ENCODE measurements at regions not wholly inside any gene's neighbourhood (a gene's known extent, or its start where the extent isn't known, plus 50 kb on each side); places are given as distances from the start of the nearest gene placed in this dataset.

DNA sequence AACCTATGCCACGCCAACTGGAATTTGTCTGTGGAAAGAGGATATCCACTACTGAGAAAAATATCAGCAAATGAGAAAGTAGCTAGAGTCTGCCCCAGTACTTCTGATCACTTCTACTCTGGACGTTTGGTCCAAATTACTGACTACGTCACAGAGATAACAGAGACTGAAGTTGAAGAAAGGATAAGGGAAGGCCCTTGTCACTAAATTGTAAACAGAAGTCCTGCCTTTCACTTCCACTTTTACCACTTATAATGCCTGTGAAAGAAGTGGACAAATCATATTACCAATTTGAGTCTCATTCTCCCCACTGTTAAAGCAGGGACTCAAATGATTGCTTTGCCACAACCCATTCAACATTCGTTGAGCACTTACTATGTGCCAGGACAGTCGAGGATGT, 173.9 kb upstream of the ERBB4 start:
- no peak for DNase-seq
- Histone ChIP-seq H3K4me3 (no peak overlapping the region), H3K36me3 (no peaks in the 10 kb centered on the region), H3K9me3 (no peaks in the 10 kb centered on the region), H3K27me3 (no peaks in the 10 kb centered on the region)

DNA sequence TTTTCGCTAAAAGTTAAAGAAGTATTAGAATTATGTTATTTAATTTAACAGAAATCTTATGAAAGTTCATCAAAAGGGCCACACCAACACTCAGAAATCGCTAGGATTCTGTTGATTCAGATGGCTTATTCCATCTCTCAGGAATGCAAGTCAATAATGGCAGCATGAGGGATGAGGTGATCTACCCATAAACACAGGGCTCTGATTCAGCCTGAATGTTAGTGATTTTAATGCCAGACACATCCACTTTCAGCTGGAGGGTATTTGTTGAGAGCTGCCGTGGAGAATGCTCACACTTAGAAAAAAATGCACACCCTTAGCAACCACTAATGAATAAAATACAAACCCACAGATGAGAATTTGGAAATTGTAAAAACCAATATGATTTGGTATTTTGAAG, 173.3 kb upstream of the ERBB4 start:
- Histone ChIP-seq H3K36me3 (no peaks in the 10 kb centered on the region), H3K27me3 (no peaks in the 10 kb centered on the region), H3K9me3 (no peaks in the 10 kb centered on the region), H3K4me3 (no peak overlapping the region)
- peak; percentile 67 for DNase-seq

DNA sequence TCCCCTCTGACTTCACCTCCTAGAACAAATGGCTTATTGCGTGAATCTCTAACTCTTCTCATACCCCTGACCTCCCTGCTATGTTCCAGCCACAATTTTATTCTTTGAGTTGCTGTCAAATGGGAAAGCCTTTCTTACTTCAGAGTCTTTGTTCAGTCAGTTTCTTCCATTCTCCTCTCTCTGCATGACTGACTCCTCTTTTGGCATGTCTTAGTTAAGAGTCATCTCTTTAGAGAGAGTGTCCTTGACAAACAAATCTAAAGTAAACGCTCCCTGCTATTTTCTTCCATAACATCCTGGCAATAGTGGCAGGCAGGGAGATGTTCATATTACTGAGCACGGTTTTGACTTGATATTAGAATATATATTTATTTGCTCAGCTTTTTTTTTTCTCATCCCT, 170.7 kb upstream of the ERBB4 start:
- Histone ChIP-seq H3K36me3 (no peaks in the 10 kb centered on the region), H3K4me3 (no peak overlapping the region), H3K27me3 (no peaks in the 10 kb centered on the region), H3K9me3 (no peaks in the 10 kb centered on the region)
- no peak for DNase-seq

DNA sequence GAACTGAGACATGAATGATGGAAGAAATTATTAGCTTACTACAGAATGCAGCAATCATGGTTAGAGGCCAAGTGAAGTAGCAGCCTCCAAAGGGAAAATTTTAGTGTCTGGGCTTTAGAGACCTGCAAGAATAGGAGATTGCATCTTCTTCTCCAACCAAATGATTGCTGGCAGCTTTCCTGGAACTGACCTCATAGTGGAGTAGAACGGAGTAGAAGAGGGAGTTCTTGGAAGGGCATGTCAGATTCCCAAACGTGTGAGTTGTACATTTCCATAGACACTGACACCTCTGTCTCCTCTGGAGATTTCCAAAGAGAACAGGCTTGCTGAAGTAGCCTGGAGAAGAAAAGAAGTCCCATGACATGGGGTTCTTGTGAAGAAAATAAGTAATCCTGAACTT, 169.8 kb upstream of the ERBB4 start:
- DNase-seq: peak; percentile 77
- no peak overlapping the region for H3K4me3 ChIP-seq
- H3K36me3 ChIP-seq: no peaks in the 10 kb centered on the region
- no peaks in the 10 kb centered on the region for H3K9me3 ChIP-seq
- no peaks in the 10 kb centered on the region for H3K27me3 ChIP-seq

DNA sequence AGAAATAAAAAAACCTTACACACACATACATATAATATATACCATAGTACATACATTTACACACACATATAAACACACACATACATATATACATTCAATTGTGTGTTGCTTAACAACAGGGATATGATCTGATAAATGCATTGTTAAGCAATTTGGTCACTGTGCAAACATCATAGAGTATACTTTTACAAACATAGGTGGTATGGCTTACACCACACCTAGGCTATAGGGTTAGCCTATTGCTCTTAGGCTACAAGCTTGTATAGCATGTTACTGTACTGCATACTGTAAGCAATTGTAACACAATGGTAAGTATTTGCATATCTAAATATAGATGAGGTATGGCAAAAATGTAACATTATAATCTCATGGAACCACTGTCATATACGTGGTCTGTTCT, 156.8 kb upstream of the ERBB4 start:
- no peaks in the 10 kb centered on the region for H3K27me3 ChIP-seq
- no peaks in the 10 kb centered on the region for H3K36me3 ChIP-seq
- H3K9me3 ChIP-seq: no peaks in the 10 kb centered on the region
- no peak for DNase-seq
- no peak overlapping the region for H3K4me3 ChIP-seq

DNA sequence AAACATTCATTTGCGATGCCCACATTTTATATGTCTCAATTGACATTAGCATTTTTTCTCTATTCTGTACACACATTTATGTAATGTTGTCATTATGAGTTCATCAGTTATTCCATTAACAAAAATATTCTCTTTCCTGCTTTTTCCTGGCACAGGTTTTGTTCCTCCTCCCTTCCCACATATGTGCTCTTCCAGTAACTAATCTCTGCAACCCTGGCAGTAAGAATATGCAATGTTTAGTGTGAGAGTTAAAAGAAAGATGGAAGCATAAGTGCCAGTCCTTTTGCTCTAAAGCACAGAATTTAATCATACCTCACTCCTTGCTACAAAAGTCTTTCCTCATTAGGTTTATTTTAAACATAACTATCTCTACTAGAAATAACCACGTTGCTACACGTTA, 155.8 kb upstream of the ERBB4 start:
- Histone ChIP-seq H3K36me3 (no peaks in the 10 kb centered on the region), H3K4me3 (no peak overlapping the region), H3K27me3 (no peaks in the 10 kb centered on the region), H3K9me3 (no peaks in the 10 kb centered on the region)
- no peak for DNase-seq

DNA sequence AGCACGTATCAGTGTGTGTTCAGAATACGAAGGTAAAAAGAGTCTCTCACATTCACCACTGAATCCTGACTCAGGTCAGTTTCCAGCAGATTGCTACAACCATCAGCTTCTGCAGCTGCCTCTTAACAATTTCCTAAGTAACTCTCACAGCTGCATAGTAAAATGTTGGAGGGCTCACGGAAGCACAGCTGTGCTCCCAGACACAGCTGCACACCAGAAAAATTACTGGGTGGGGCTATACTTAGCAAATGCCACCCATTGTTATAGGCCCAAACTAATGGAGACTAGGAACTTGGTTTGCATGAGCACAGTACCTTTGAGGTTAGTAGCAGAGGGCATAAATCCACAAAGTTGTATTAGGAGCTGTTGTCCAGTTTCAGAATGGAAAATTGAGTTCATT, 153.9 kb upstream of the ERBB4 start:
- no peak for DNase-seq
- H3K36me3 ChIP-seq: no peaks in the 10 kb centered on the region
- H3K27me3 ChIP-seq: no peaks in the 10 kb centered on the region
- no peak overlapping the region for H3K4me3 ChIP-seq
- no peaks in the 10 kb centered on the region for H3K9me3 ChIP-seq

DNA sequence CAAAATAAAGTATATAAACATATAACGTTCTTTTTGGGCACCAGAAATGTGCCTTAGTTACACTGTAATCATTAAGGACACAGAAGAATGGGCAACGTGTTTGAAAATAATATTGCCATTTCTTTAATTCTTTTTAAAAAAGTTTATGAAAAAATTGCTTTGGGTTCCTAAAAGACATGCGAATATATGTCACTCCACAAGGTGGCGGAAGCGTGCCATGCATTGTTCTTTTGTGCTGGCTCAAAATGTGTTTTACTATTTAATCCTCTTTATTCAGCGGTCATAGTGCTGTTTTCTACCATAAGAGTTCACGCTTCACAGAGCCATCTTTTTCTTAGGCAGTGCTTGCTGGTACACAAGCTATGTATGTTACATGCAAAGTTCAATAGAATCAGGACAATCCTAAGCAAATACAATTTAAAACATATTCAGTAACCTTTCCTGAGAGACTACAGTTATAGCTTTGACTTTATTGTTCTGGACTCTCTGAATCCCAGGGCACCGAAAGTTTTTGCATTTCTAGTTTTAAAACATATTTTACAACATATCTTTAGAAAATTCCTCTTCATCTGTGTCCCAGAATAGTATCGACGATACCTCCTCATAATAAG, 147.8 kb upstream of the ERBB4 start:
- no peaks in the 10 kb centered on the region for H3K9me3 ChIP-seq
- DNase-seq: peak; percentile 34
- no peaks in the 10 kb centered on the region for H3K36me3 ChIP-seq
- H3K27me3 ChIP-seq: no peaks in the 10 kb centered on the region
- no peak overlapping the region for H3K4me3 ChIP-seq

DNA sequence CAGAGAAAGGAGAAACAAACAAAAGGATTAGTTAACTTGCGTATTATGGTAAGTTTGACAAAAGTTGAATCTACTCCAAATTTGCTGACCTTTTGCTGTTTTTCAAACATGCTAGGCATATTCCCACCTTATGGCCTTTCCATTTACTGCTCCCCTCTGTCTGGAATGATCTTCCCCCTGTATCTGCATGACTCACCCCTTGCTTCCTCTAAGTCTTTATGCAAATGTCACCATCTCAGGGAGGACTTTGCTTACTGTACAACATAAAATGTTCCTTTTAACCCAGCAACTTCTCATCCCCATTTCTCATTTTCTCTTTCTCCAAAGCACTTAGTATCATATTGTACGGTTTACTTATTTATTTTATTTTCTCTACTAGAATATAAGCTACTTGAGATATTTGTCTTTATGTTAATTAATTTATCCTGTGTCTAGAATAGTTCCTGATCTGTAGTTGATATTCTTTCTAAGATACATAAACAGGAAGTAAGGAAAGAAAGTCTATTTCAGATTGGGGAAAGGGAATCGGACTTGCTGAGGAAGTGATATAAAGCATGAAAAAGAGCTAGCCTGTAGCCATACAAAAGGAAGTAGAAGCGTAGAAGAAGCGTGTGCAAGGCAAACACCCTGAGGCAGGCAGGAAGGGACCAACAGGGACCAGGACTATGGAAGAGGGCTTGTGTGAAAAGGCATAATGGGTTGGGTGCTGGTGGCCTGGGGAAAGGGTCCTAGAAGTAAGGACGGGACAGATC, 144.9 kb upstream of the ERBB4 start:
- Histone ChIP-seq H3K27me3 (no peaks in the 10 kb centered on the region), H3K36me3 (no peaks in the 10 kb centered on the region), H3K9me3 (no peaks in the 10 kb centered on the region), H3K4me3 (no peak overlapping the region)
- no peak for DNase-seq

DNA sequence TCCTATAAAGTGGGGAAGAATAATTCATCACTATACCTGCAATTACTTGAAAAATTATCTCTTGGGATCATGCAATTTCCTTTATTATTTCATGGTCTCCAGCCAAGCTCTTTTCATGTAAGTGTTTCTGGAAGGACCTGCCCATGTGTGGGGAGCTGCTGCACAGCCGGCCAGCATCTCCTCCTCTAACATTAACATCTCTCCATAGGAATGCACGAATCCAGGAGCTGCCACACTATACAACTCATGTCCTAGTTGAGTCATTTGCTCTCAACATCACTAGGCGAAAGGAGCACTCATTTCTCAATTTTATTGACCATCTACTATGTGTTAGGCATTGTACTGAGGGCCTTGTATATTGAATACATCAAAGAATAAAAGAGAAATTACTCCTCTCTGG, 144.3 kb upstream of the ERBB4 start:
- H3K27me3 ChIP-seq: no peaks in the 10 kb centered on the region
- no peak for DNase-seq
- no peaks in the 10 kb centered on the region for H3K9me3 ChIP-seq
- H3K36me3 ChIP-seq: no peaks in the 10 kb centered on the region
- no peak overlapping the region for H3K4me3 ChIP-seq

DNA sequence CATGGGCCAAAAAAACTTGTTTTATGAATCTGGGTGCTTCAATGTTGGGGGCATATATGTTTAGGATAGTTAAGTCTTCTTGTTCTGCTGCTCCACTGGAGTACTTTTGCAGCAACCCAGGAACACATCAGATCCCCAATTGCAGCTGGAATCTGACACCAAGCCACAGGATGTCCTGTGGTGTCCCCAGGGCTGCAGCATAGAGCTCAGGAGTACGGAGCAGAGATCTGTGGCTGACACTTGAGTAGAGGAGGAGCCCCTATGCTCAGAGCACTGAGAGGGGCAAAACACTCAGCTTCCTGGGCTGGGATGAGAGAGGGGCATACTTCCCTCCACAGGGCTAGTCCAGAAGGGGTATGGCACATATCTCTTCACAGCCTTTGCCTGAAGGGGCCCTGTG, 138.9 kb upstream of the ERBB4 start:
- H3K27me3 ChIP-seq: no peaks in the 10 kb centered on the region
- no peak overlapping the region for H3K4me3 ChIP-seq
- DNase-seq: no peak
- no peaks in the 10 kb centered on the region for H3K9me3 ChIP-seq
- H3K36me3 ChIP-seq: no peaks in the 10 kb centered on the region

DNA sequence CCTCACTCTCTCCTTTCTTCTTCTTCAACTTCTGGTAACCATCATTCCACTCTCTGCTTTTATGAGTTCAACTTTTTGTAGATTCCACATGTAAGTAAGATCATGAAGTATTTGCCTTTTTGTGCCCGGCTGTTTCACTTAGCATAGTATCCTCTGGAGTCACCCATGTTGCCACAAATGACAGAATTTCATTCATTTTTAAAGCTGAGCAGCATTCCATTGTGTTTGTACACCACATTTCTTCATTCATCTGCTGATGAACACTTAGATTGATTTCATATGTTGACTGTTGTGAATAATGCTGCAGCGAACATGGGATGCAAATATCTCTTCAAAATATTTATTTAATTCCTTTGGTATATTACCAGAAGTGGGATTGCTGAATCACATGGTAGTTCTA, 133.6 kb upstream of the ERBB4 start:
- Histone ChIP-seq H3K4me3 (no peak overlapping the region), H3K27me3 (no peaks in the 10 kb centered on the region), H3K36me3 (no peaks in the 10 kb centered on the region), H3K9me3 (no peaks in the 10 kb centered on the region)
- no peak for DNase-seq

DNA sequence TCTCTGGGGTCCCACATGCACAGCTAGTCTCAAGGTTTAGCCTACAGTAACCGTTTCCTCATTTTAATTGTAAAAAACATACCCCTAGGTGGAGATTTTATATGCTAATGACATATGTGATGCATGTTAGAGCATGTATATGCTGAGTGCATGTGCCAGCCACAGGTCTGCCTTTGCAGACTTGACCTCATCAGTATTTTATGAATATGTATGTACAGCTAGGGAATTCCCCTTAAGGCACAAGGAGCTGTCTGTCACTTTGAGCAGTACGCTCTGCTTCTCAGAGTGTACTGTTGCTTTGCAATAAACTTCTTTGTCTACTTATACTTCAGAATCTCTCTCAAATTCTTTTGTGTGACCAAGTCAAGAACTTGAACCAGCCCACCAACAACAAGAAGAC, 131.2 kb upstream of the ERBB4 start:
- H3K36me3 ChIP-seq: no peaks in the 10 kb centered on the region
- no peaks in the 10 kb centered on the region for H3K9me3 ChIP-seq
- no peaks in the 10 kb centered on the region for H3K27me3 ChIP-seq
- no peak overlapping the region for H3K4me3 ChIP-seq
- no peak for DNase-seq

DNA sequence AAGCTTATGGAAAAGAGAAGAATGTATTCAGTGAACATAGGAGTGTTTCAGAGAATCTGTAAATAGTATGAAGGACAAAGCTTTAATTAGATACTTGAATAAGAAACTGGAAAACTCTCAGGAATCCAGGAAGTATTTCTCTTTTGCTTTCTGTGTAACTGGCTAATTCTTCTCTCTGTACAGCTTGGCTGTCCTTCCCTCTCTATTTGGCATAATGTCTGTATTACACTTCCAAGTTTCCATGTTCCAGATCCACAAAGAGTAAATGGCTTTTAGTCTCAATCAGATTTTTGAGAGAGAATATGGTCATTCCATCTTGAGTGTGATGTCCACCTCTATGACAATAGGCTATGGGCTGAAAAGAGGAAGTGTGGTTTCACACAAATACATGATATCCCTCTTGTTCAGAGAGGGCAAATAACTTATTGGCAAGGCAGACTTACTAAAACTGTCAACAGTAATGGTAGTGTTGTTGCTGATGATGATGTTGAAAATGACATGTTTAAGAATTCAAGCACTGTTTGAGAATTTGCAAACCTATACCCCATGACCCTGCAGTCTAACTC, 129.2 kb upstream of the ERBB4 start:
- DNase-seq: no peak
- no peak overlapping the region for H3K4me3 ChIP-seq
- H3K9me3 ChIP-seq: no peaks in the 10 kb centered on the region
- no peaks in the 10 kb centered on the region for H3K36me3 ChIP-seq
- no peaks in the 10 kb centered on the region for H3K27me3 ChIP-seq

DNA sequence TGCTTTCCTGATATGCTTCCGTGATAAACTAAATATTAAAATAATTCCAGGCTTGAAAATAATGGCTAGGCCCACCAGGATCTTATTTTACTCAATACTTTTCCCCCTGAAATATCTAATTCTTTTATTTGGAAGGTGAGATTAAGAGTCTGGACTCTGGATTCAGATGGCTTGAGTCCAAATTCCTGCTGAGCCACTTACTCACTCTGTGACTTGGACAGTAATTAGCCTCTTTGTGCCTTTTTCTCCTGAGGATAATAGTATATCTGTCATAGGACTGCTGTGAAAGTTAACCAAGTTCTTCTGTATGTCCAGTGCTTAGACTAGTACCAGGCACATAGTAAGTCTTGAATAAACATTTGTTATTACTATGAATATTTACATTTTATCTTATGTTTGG, 127.3 kb upstream of the ERBB4 start:
- H3K27me3 ChIP-seq: no peaks in the 10 kb centered on the region
- H3K36me3 ChIP-seq: no peaks in the 10 kb centered on the region
- no peak overlapping the region for H3K4me3 ChIP-seq
- H3K9me3 ChIP-seq: no peaks in the 10 kb centered on the region
- no peak for DNase-seq

DNA sequence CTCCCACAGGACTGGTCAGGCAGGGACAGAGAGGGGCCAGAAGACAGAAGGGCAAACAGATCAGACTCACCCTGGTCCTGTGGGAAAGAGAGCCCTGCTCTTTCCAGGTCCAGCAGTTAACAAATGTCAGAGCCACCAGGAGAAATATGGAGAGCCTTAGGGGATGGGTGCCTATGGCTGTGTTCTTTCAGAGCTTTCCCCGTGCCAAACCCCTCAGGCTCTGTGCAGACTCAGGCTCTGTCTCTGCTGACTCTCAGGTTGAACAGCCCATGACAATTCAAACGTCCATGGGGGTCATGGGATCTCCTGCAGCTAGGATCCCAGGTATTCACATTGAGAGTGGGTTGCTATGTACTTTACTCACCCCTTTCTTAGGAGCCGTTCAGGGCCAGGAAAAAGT, 120.8 kb upstream of the ERBB4 start:
- H3K9me3 ChIP-seq: peaks cover 5% of the 10 kb centered on the region
- H3K4me3 ChIP-seq: no peak overlapping the region
- no peak for DNase-seq
- H3K36me3 ChIP-seq: no peaks in the 10 kb centered on the region
- no peaks in the 10 kb centered on the region for H3K27me3 ChIP-seq

DNA sequence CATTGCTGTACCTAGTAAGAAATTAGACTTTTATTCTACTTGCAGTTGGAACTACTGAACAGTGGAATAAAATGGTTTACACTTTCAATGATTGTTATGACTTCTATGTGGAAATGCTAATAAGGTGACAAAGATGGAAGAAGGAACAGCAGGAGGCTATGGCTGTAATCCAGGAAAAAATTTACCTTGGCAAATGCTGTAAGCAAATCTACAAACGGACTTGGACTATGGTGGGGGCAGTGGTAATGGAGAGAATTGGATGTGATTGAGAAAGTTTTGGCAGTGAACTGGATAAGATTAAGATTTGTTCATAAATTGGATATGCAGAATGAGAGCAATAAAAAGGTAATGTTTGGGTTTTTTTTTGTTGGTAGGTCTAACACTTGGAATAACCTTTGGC, 111.0 kb upstream of the ERBB4 start:
- no peaks in the 10 kb centered on the region for H3K9me3 ChIP-seq
- no peak for DNase-seq

DNA sequence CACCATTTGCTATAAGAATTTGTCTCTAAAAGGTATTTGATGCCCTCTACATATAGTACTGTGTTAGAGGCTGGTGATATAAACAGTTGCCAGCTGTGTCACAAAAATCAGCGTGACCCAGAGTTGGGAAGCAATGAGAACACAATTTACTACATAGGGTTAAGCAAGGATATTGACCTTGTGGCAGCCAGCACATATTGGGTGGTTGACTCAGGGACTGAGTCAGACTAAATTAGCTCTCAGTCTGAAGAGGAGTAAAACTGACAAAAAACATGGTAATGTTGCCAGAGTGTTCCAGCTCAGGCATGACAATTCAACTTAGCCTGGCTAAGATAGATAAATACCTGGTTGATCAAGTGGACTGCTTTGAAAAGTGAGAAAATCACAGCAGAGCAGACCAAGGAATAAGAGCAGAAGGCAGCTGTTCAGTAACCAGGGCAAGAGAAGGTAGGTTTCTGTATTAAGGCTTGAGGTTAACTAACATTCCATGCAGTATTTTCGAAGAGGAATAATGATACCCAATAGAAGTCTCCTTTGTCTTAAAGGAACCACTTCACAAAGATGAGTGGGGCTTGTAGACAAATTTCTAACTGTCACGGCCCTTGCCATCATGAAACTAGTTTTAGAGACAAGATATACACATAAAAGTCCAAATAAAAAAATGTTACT, 108.2 kb upstream of the ERBB4 start:
- peak; percentile 82 for DNase-seq
- Histone ChIP-seq H3K36me3 (no peaks in the 10 kb centered on the region), H3K27me3 (no peaks in the 10 kb centered on the region), H3K9me3 (no peaks in the 10 kb centered on the region; the same call in 1 of the 2 replicates), H3K4me3 (no peak overlapping the region)

More for the DNA sequence above, 111.0 kb upstream of the ERBB4 start:
- Histone ChIP-seq H3K4me3 (no peak overlapping the region), H3K27me3 (no peaks in the 10 kb centered on the region), H3K36me3 (no peaks in the 10 kb centered on the region)

All from MG63 (cell line).